ENCODE measurements at regions not wholly inside any gene's neighbourhood (a gene's known extent, or its start where the extent isn't known, plus 50 kb on each side); places are given as distances from the start of the nearest gene placed in this dataset.

- DNase-seq (ENCODE audit: low read depth in 2 of 2): no peak
Observed at GRCh38 chr7:136036336-136036735, 59.2 kb upstream of the MTPN start.

- DNase-seq (ENCODE audit: low read depth in 2 of 2): no peak
Observed at GRCh38 chr7:136034132-136034531, 57.0 kb upstream of the MTPN start.

GRCh38 chr7:136033413-136034031, 56.4 kb upstream of the MTPN start:
- no peak for DNase-seq (ENCODE audit: low read depth in 2 of 2)

- no peak for DNase-seq (ENCODE audit: low read depth in 2 of 2)
Observed at GRCh38 chr7:136030867-136031318, 53.7 kb upstream of the MTPN start.

GRCh38 chr7:136030330-136030729, 53.2 kb upstream of the MTPN start:
- DNase-seq (ENCODE audit: low read depth in 2 of 2): no peak

- no peak for DNase-seq (ENCODE audit: low read depth in 2 of 2)
Observed at GRCh38 chr7:136027160-136027559, 50.0 kb upstream of the MTPN start.
